Endothelial cell of umbilical vein (primary cell): ENCODE measurements at regions not wholly inside any gene's neighbourhood (a gene's known extent, or its start where the extent isn't known, plus 50 kb on each side); places are given as distances from the start of the nearest gene placed in this dataset.

Experiments used
- BruUV-seq: library from RNA; stranded (reverse); fragments of 400-500 nt; replicated peaks from 2 replicates; lab custom pipeline; 2021; lab: Mats Ljungman, UMichigan
- CTCF ChIA-PET: fragments of 300-600, 350-600 bp; sonication (Branson Sonifier 250); formaldehyde crosslinking; loops from one replicate; lab custom pipeline; 2021; ENCODE audit warnings: antibody characterized with exemption, inconsistent platforms; lab: Charles Lee
- POLR2A ChIA-PET: fragments of 300-600, 350-600 bp; sonication (Branson Sonifier 250); formaldehyde crosslinking; loops from one replicate; lab custom pipeline; 2021; ENCODE audit warnings: antibody characterized with exemption, inconsistent platforms; lab: Charles Lee
- DNase-seq: peaks from one replicate; pipeline ENCODE4 v3.0.0-alpha.2; 2011; ENCODE audit warnings: low read depth, low spot score
- FAIRE-seq: peaks from 2 replicates; lab custom pipeline; 2011; peaks lifted over from hg19 to GRCh38; lab: Jason Lieb, UNC
- H2AFZ ChIP-seq: 2 replicates; pipeline ENCODE4 v1.6.0; 2012; ENCODE audit warnings: low read depth, low read length, control low read depth, inconsistent platforms
- H3K27ac ChIP-seq: 2 replicates; pipeline ENCODE4 v1.5.1; 2011; ENCODE audit warnings: low read depth, mild to moderate bottlenecking, control low read depth, low read length, moderate library complexity; ENCODE audit not compliant: insufficient read depth
- H3K27me3 ChIP-seq, 2 experiments: 2 replicates each; pipeline versions ENCODE4 v1.6.0 to v1.6.1; 2011; ENCODE audit warnings: low read length in 2 of 2, mixed read lengths in 1 of 2; ENCODE audit not compliant: control insufficient read depth in 2 of 2, insufficient read depth in 2 of 2
- H3K36me3 ChIP-seq, 2 experiments: 2 replicates in 1 of 2; 3 replicates in 1 of 2; pipeline ENCODE4 v1.5.1; 2011; ENCODE audit warnings: low read length in 2 of 2, mild to moderate bottlenecking in 1 of 2, moderate library complexity in 1 of 2; ENCODE audit not compliant: control insufficient read depth in 2 of 2, insufficient read depth in 2 of 2; ENCODE audit errors: extremely low read depth in 1 of 2
- H3K4me1 ChIP-seq: 3 replicates; pipeline ENCODE4 v1.5.1; 2011; ENCODE audit warnings: mild to moderate bottlenecking, low read length; ENCODE audit not compliant: control insufficient read depth, insufficient read depth; ENCODE audit errors: extremely low read depth
- H3K4me2 ChIP-seq: 2 replicates; pipeline ENCODE4 v1.6.1; 2011; ENCODE audit warnings: low read length, control low read depth, mixed read lengths; ENCODE audit not compliant: insufficient read depth
- H3K4me3 ChIP-seq, 3 experiments: fragments of 200-600 bp in 1 of 3; sonication (generic), shearing (Covaris generic) in 1 of 3; replicated peaks in 1 of 3; 2 replicates each; pipeline ENCODE4 v1.5.1; 2011 to 2016; ENCODE audit warnings: control low read depth in 3 of 3, low read length in 3 of 3, mild to moderate bottlenecking in 2 of 3, inconsistent platforms in 1 of 3, low read depth in 1 of 3, moderate library complexity in 1 of 3; ENCODE audit not compliant: insufficient read depth in 1 of 3
- H3K79me2 ChIP-seq: 2 replicates; pipeline ENCODE4 v1.6.0; 2012; ENCODE audit warnings: low read length, inconsistent platforms; ENCODE audit not compliant: control insufficient read depth, insufficient read depth
- H3K9ac ChIP-seq: replicated peaks from 2 replicates; pipeline ENCODE3; 2011; ENCODE audit warnings: low read length, control low read depth; ENCODE audit not compliant: insufficient read depth; ENCODE audit errors: extremely low read depth
- H3K9me1 ChIP-seq: replicated peaks from 3 replicates; pipeline ENCODE4 v1.6.0; 2011; ENCODE audit warnings: mild to moderate bottlenecking, low read length; ENCODE audit not compliant: control insufficient read depth, insufficient read depth; ENCODE audit errors: extremely low read depth
- H3K9me3 ChIP-seq: replicated peaks from 2 replicates; pipeline ENCODE4 v1.5.1; 2012; ENCODE audit warnings: low read length, inconsistent platforms; ENCODE audit not compliant: control insufficient read depth, insufficient read depth
- H4K20me1 ChIP-seq: replicated peaks from 2 replicates; pipeline ENCODE3; 2011; ENCODE audit warnings: mild to moderate bottlenecking, low read length; ENCODE audit not compliant: control insufficient read depth, insufficient read depth; ENCODE audit errors: extremely low read depth
- CTCF ChIP-seq, 2 donors: IDR thresholded peaks; 1 replicate in 1 of 2; 2 replicates in 1 of 2; pipeline ENCODE4 v1.5.1; 2011; ENCODE audit warnings: low read length in 2 of 2, mild to moderate bottlenecking in 2 of 2, moderate library complexity in 2 of 2, control low read depth in 1 of 2, inconsistent platforms in 1 of 2, low read depth in 1 of 2; ENCODE audit not compliant: insufficient read depth in 1 of 2; ENCODE audit errors: extremely low read depth in 1 of 2
- EZH2 ChIP-seq: IDR thresholded peaks from 2 replicates; pipeline ENCODE4 v1.6.1; 2012; ENCODE audit warnings: borderline replicate concordance, low read depth, mild to moderate bottlenecking, moderate library complexity, low read length, inconsistent platforms; ENCODE audit not compliant: severe bottlenecking
- FOS ChIP-seq: IDR thresholded peaks from 2 replicates; pipeline ENCODE4 v1.6.1; 2011; ENCODE audit warnings: mild to moderate bottlenecking, low read length, moderate library complexity, borderline replicate concordance; ENCODE audit not compliant: insufficient read depth
- GATA2 ChIP-seq: IDR thresholded peaks from 2 replicates; pipeline ENCODE4 v1.7.0; 2011; ENCODE audit warnings: low read depth, mild to moderate bottlenecking, moderate library complexity, mixed read lengths, low read length; ENCODE audit not compliant: insufficient read length, insufficient read depth
- JUN ChIP-seq: IDR thresholded peaks from 2 replicates; pipeline ENCODE4 v1.6.1; 2011; ENCODE audit warnings: borderline replicate concordance, low read depth; ENCODE audit not compliant: insufficient read length, insufficient read depth
- MAX ChIP-seq: IDR thresholded peaks from 2 replicates; pipeline ENCODE4 v1.6.1; 2011; ENCODE audit not compliant: insufficient read depth, insufficient read length
- MYC ChIP-seq: IDR thresholded peaks from one replicate; pipeline ENCODE4 v1.6.1; 2011; ENCODE audit warnings: mild to moderate bottlenecking, low read depth, low read length
- POLR2A ChIP-seq: IDR thresholded peaks from 2 replicates; pipeline ENCODE4 v1.6.1; 2012; ENCODE audit warnings: low read depth, mild to moderate bottlenecking, control low read depth, low read length
- POLR2AphosphoS5 ChIP-seq: IDR thresholded peaks from 2 replicates; pipeline ENCODE4 v1.6.1; 2012; ENCODE audit warnings: low read depth, mild to moderate bottlenecking, control low read depth, low read length, moderate library complexity; ENCODE audit not compliant: insufficient read depth
- dilution Hi-C: fragments of 300-500 bp; cut with MboI; formaldehyde crosslinking; loops from one replicate; pipeline ENCODE4 v1.15.0; 2019; ENCODE audit warnings: low sequenced_read_pairs; ENCODE audit not compliant: extremely low pct_ligation_motif_present
- intact Hi-C: fragments of 100-400 bp; cut with micrococcal nuclease; formaldehyde crosslinking; loops from one replicate; pipeline ENCODE4 v1.10.0; 2022

- ChIA-PET CTCF (no interaction called here), POLR2A (no interaction called here)
- Histone ChIP-seq H3K4me3 (no peak overlapping the region), H3K9ac (no peak overlapping the region), H3K4me2 (no peak overlapping the region), H3K79me2 (no peaks in the 10 kb centered on the region), H3K27me3 (no peaks in the 10 kb centered on the region), H3K27ac (no peak overlapping the region), H3K4me1 (no peaks in the 10 kb centered on the region), H3K9me1 (no peaks in the 10 kb centered on the region), H4K20me1 (no peaks in the 10 kb centered on the region), H3K36me3 (no peaks in the 10 kb centered on the region), H2AFZ (no peak overlapping the region), H3K9me3 (no peaks in the 10 kb centered on the region)
- intact Hi-C loops = no loop called here
- FAIRE-seq = no peak
- DNase-seq = no peak
- dilution Hi-C loops = no loop called here
- BruUV-seq = no TSS peak
- no peak for TF ChIP-seq MYC
- TF ChIP-seq JUN = no peak
- no peak for TF ChIP-seq POLR2A
- no peak for TF ChIP-seq GATA2
- TF ChIP-seq EZH2 = no peak
- no peak for TF ChIP-seq POLR2AphosphoS5
These were observed 102.3 kb upstream of the TSHZ2 start for GRCh38 chr20:52869698-52870501.

- Histone ChIP-seq H3K9me1 (no peaks in the 10 kb centered on the region), H3K4me1 (no peaks in the 10 kb centered on the region), H3K4me2 (no peak overlapping the region), H3K9ac (no peak overlapping the region), H2AFZ (no peak overlapping the region), H3K9me3 (no peaks in the 10 kb centered on the region), H3K27ac (no peak overlapping the region), H3K27me3 (no peaks in the 10 kb centered on the region), H3K36me3 (no peaks in the 10 kb centered on the region), H3K79me2 (no peaks in the 10 kb centered on the region), H3K4me3 (no peak overlapping the region), H4K20me1 (no peaks in the 10 kb centered on the region)
- no peak for DNase-seq
- TF ChIP-seq CTCF (IDR thresholded peaks at IDR 0.05; ENCODE audit: extremely low read depth in 1 of 2, insufficient read depth in 1 of 2, low read depth in 1 of 2, low read length in 2 of 2) = no peak
- TF ChIP-seq MAX = no peak
- no peak for TF ChIP-seq FOS
- TF ChIP-seq GATA2 = no peak
- no peak for TF ChIP-seq POLR2A
- no peak for TF ChIP-seq EZH2
- TF ChIP-seq JUN = no peak
- no peak for TF ChIP-seq POLR2AphosphoS5
- no peak for TF ChIP-seq MYC
- intact Hi-C loops (no loop called here), dilution Hi-C loops (no loop called here)
- BruUV-seq = no TSS peak
- CTCF ChIA-PET = no interaction called here
- FAIRE-seq = no peak
- POLR2A ChIA-PET = no interaction called here
These were observed 102.9 kb upstream of the TSHZ2 start for GRCh38 chr20:52869276-52869675.
